ENCODE measurements at regions not wholly inside any gene's neighbourhood (a gene's known extent, or its start where the extent isn't known, plus 50 kb on each side); places are given as distances from the start of the nearest gene placed in this dataset.

DNA sequence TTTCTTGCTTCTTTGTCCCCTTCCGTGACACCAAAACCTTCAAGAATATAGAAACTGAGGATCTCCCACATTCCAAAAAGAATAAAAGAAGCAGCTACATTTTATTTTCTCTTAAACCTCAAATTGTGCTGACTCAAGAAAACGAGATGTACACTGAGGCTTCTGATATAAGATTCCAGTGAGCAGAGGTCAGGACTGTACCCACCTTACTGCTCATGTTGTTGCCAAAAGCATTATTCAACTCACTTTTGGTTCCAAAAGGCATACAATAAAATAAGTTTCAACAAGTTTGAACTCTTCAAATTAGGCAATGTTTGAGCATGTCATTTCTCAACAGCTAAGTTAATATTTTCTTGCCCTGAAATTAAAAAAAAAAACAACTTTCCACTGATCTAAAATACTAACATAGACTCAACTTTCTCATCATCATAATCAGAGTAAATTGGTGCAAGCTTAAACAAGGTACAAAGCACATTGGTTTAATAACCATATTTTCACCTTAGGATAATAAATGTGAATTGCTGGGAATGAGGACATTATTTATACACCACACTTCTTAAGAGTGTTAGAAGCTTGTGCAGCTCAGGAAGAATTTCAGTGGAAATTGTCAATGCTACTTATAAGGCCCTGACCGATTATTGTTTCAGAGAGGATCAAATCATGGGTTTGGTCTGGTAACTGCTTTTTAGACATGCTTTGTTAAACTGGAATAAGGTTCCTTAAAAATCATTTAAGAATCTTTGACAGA, 629.0 kb upstream of the IGFBP3 start:
- POLR2A ChIA-PET (ENCODE audit: partially characterized antibody), result no interaction called here
- no peak for FAIRE-seq
- Histone ChIP-seq H2AFZ (ENCODE audit: low read length) (no peak overlapping the region), H3K14ac (ENCODE audit: insufficient read length) (no peak overlapping the region), H3K9me3 (ENCODE audit: insufficient read depth in 2 of 2, low read depth in 1 of 2, low read length in 1 of 2) (no peaks in the 10 kb centered on the region), H3K23ac (ENCODE audit: insufficient read length) (no peak overlapping the region), H3K18ac (ENCODE audit: extremely low read depth, low read length) (no peak overlapping the region), H3K36me3 (ENCODE audit: control insufficient read depth in 2 of 4, insufficient read depth in 4 of 4, low read length in 3 of 4) (no peaks in the 10 kb centered on the region), H2AK5ac (ENCODE audit: low read depth, low read length) (no peak overlapping the region), H4K20me1 (replicated peaks in 1 of 2; ENCODE audit: control insufficient read depth in 1 of 2, insufficient read depth in 2 of 2, low read length in 2 of 2) (no peaks in the 10 kb centered on the region), H3K79me2 (ENCODE audit: control insufficient read depth in 1 of 2, insufficient read depth in 2 of 2, low read length in 2 of 2) (no peaks in the 10 kb centered on the region), H2BK20ac (ENCODE audit: low read length) (no peak overlapping the region), H3K4me2 (ENCODE audit: insufficient read depth in 1 of 2, low read depth in 2 of 2, low read length in 2 of 2) (no peak overlapping the region), H2BK120ac (replicated peaks; ENCODE audit: low read depth, low read length) (no peak overlapping the region), H3K4me3 (ENCODE audit: extremely low read depth in 1 of 4, insufficient read depth in 2 of 4, low read depth in 3 of 4, low read length in 4 of 4) (no peak overlapping the region), H3K27me3 (replicated peaks in 1 of 4; ENCODE audit: control insufficient read depth in 3 of 4, extremely low read depth in 1 of 4, insufficient read depth in 3 of 4, low read length in 3 of 4) (no peaks in the 10 kb centered on the region), H4K8ac (ENCODE audit: extremely low read depth, insufficient read depth, low read length) (no peak overlapping the region), H3K27ac (ENCODE audit: low read depth, low read length) (no peak overlapping the region), H4K91ac (replicated peaks; ENCODE audit: insufficient read length, low read length) (no peak overlapping the region), H3K9ac (replicated peaks in 1 of 4; ENCODE audit: extremely low read depth in 1 of 4, low read depth in 3 of 4, low read length in 3 of 4) (no peak overlapping the region), H2BK12ac (ENCODE audit: low read depth, low read length) (no peak overlapping the region), H3K4me1 (replicated peaks in 1 of 4; ENCODE audit: control insufficient read depth in 3 of 4, insufficient read depth in 4 of 4, low read length in 3 of 4) (no peaks in the 10 kb centered on the region), H3K56ac (replicated peaks; ENCODE audit: insufficient read length, low read depth, low read length) (no peak overlapping the region), H3K4ac (replicated peaks; ENCODE audit: insufficient read length, low read depth, low read length) (no peak overlapping the region), H3K79me1 (ENCODE audit: low read depth, low read length) (no peaks in the 10 kb centered on the region), H4K5ac (ENCODE audit: insufficient read length, low read depth, low read length) (no peak overlapping the region), H3K23me2 (ENCODE audit: low read depth, low read length) (no peaks in the 10 kb centered on the region), H2BK5ac (ENCODE audit: low read depth, low read length) (no peak overlapping the region), H2BK15ac (ENCODE audit: low read length) (no peak overlapping the region)
- CTCF ChIA-PET (ENCODE audit: partially characterized antibody), result no interaction called here
- DNase-seq (ENCODE audit: low read depth in 1 of 2, low spot score in 2 of 2), result no peak
- 90% methylated on average over 3 of the region's 3 CpGs; no CpG with 5 or more reads in 1 of the 2 experiments for WGBS, 2 experiments (ENCODE audit: extremely low coverage in 1 of 2, insufficient coverage in 1 of 2, insufficient read length in 1 of 2, insufficient replicate concordance in 2 of 2, low coverage in 1 of 2, low lambda C conversion rate in 2 of 2, missing lambda C conversion rate in 1 of 2)
- TF ChIP-seq HDAC6 (IDR thresholded peaks at IDR 0.05; ENCODE audit: low read depth, low read length) (no peak), CBX8 (IDR thresholded peaks at IDR 0.05; ENCODE audit: borderline replicate concordance, low read depth, low read length) (no peak), SP1 (IDR thresholded peaks at IDR 0.05; ENCODE audit: low read depth, low read length) (no peak), GABPA (IDR thresholded peaks at IDR 0.05; ENCODE audit: borderline replicate concordance, insufficient read depth, low read length) (no peak), JUND (IDR thresholded peaks at IDR 0.05; ENCODE audit: low read length) (no peak), TBP (IDR thresholded peaks at IDR 0.05; ENCODE audit: low read depth, low read length) (no peak), SUZ12 (IDR thresholded peaks at IDR 0.05; ENCODE audit: low read length) (no peak), TAF7 (optimal IDR thresholded peaks at IDR 0.05; ENCODE audit: borderline replicate concordance, low read depth, low read length) (no peak), TAF1 (IDR thresholded peaks at IDR 0.05; ENCODE audit: low read depth, low read length) (no peak), RXRA (IDR thresholded peaks at IDR 0.05; ENCODE audit: insufficient read depth, low read depth, low read length) (no peak)

Measured in H1 (cell line).